ENCODE measurements at regions not wholly inside any gene's neighbourhood (a gene's known extent, or its start where the extent isn't known, plus 50 kb on each side); places are given as distances from the start of the nearest gene placed in this dataset.

DNA sequence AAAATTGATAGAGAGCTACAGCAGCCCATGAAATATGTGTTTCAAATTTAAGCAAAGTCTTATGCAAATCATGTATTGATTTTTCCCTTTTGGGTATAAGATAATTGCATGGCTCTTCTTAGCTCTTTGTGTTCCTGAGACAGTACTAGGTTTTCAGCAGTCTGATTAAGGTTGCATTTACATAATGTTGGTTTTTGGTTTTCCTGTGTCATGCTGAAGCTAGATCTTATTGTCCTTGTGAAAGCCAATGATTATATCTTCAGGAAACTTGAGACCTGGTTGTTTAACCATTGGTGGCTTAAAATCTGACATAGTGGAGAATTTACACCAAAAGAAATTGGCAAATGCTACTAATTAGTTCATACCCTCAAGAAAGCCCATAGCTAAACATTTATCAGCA is 392.6 kb downstream of the ZPLD1 start:
- peaks cover 21 to 33% of the 10 kb centered on the region in 2 donors for H3K4me1 Mint-ChIP-seq
- DNase-seq, result no peak

DNA sequence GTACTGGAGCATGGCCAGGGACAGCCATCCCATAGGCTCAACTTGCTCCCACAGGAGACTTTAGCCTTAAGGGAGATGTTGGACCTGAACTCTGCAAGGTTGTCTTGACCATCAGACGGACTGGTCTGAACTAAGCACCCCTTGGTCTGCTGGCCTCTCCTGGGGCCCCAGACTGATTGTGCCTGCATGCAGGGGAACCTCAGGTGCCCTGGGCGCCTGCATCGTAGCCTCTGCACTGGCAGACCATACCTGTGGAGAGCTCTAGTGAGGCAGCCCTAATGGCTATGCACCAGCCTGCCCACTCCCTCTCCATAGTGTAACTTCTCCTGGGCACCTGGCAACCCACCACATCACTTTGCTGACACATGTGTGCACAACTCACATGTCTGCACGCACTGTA is 395.6 kb downstream of the ZPLD1 start:
- DNase-seq (no peak), ATAC-seq (no peak)
- no peaks in the 10 kb centered on the region for H3K27me3 ChIP-seq (ENCODE audit: control insufficient read depth, insufficient read depth, low read length)
- H3K4me3 Mint-ChIP-seq, result no peak overlapping the region
- no peaks in the 10 kb centered on the region for H3K27me3 Mint-ChIP-seq (ENCODE audit: low read depth in 2 of 2)
- no peaks in the 10 kb centered on the region for H3K36me3 ChIP-seq (ENCODE audit: control insufficient read depth, insufficient read depth, low read length)
- H3K9me3 ChIP-seq (ENCODE audit: control insufficient read depth, insufficient read depth, low read length), result no peaks in the 10 kb centered on the region
- H3K36me3 Mint-ChIP-seq, result no peaks in the 10 kb centered on the region
- intact Hi-C loops (cut with micrococcal nuclease), result no loop called here
- no peak overlapping the region for H3K27ac Mint-ChIP-seq
- no peak overlapping the region for H3K27ac ChIP-seq (ENCODE audit: low read length)
- H3K9me3 Mint-ChIP-seq, result peaks cover 0 to 5% of the 10 kb centered on the region in 2 donors
- peaks cover 21 to 36% of the 10 kb centered on the region in 2 donors for H3K4me1 Mint-ChIP-seq
- TF ChIP-seq, protein P1, sequence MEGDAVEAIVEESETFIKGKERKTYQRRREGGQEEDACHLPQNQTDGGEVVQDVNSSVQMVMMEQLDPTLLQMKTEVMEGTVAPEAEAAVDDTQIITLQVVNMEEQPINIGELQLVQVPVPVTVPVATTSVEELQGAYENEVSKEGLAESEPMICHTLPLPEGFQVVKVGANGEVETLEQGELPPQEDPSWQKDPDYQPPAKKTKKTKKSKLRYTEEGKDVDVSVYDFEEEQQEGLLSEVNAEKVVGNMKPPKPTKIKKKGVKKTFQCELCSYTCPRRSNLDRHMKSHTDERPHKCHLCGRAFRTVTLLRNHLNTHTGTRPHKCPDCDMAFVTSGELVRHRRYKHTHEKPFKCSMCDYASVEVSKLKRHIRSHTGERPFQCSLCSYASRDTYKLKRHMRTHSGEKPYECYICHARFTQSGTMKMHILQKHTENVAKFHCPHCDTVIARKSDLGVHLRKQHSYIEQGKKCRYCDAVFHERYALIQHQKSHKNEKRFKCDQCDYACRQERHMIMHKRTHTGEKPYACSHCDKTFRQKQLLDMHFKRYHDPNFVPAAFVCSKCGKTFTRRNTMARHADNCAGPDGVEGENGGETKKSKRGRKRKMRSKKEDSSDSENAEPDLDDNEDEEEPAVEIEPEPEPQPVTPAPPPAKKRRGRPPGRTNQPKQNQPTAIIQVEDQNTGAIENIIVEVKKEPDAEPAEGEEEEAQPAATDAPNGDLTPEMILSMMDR (IDR thresholded peaks at IDR 0.05), result no peak
- 90% methylated on average over 4 of the region's 4 CpGs for WGBS (ENCODE audit: insufficient coverage)
- H3K4me1 ChIP-seq (ENCODE audit: control insufficient read depth, insufficient read depth, low read length), result no peaks in the 10 kb centered on the region
- H3K4me3 ChIP-seq (ENCODE audit: low read length), result no peak overlapping the region

More for the DNA sequence above, 392.6 kb downstream of the ZPLD1 start:
- H3K4me3 Mint-ChIP-seq, result peak overlapping the region; percentile 47
- peak; percentile 37 to 78 (median 62) for ATAC-seq
- no peaks in the 10 kb centered on the region for H3K9me3 ChIP-seq (ENCODE audit: control insufficient read depth, insufficient read depth, low read length)
- intact Hi-C loops (cut with micrococcal nuclease), result no loop called here
- no peaks in the 10 kb centered on the region for H3K36me3 ChIP-seq (ENCODE audit: control insufficient read depth, insufficient read depth, low read length)
- no peak overlapping the region for H3K4me3 ChIP-seq (ENCODE audit: low read length)
- no peaks in the 10 kb centered on the region for H3K4me1 ChIP-seq (ENCODE audit: control insufficient read depth, insufficient read depth, low read length)
- H3K36me3 Mint-ChIP-seq, result no peaks in the 10 kb centered on the region
- H3K27me3 ChIP-seq (ENCODE audit: control insufficient read depth, insufficient read depth, low read length), result no peaks in the 10 kb centered on the region
- TF ChIP-seq, protein P1 (IDR thresholded peaks at IDR 0.05), result no peak
- no peaks in the 10 kb centered on the region for H3K27me3 Mint-ChIP-seq (ENCODE audit: low read depth in 2 of 2)
- no peak overlapping the region for H3K27ac Mint-ChIP-seq
- no peak overlapping the region for H3K27ac ChIP-seq (ENCODE audit: low read length)
- peaks cover 0 to 7% of the 10 kb centered on the region in 2 donors for H3K9me3 Mint-ChIP-seq

DNA sequence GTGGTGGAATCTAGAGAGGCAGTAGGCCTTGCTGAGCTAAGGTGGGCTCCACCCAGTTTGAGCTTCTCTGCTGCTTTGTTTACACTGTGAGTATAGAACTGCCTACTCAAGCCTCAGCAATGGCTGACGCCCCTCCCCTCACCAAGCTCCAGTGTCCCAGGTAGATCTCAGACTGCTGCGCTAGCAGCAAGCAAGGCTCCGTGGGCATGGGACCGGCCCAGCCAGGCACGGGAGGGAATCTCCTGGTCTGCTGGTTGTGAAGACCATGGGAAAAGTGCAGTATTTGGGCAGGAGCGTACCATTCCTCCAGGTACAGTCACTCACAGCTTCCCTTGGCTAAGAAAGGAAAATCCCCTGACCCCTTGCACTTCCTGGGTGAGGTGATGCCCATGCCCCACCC is 407.1 kb downstream of the ZPLD1 start:
- DNase-seq (no peak), ATAC-seq (no peak)
- no peaks in the 10 kb centered on the region for H3K27me3 Mint-ChIP-seq (ENCODE audit: low read depth in 2 of 2)
- H3K27ac ChIP-seq (ENCODE audit: low read length), result no peak overlapping the region
- H3K9me3 ChIP-seq (ENCODE audit: control insufficient read depth, insufficient read depth, low read length), result peaks cover 1% of the 10 kb centered on the region
- WGBS (ENCODE audit: insufficient coverage), result 90% methylated on average over 5 of the region's 6 CpGs
- H3K4me3 Mint-ChIP-seq, result no peak overlapping the region
- peaks cover 5% of the 10 kb centered on the region for H3K36me3 Mint-ChIP-seq
- H3K4me1 Mint-ChIP-seq, result no peaks in the 10 kb centered on the region
- no peaks in the 10 kb centered on the region for H3K27me3 ChIP-seq (ENCODE audit: control insufficient read depth, insufficient read depth, low read length)
- intact Hi-C loops (cut with micrococcal nuclease), result no loop called here
- H3K4me1 ChIP-seq (ENCODE audit: control insufficient read depth, insufficient read depth, low read length), result no peaks in the 10 kb centered on the region
- no peaks in the 10 kb centered on the region for H3K36me3 ChIP-seq (ENCODE audit: control insufficient read depth, insufficient read depth, low read length)
- peaks cover 7 to 15% of the 10 kb centered on the region in 2 donors for H3K9me3 Mint-ChIP-seq
- TF ChIP-seq, protein P1 (IDR thresholded peaks at IDR 0.05), result no peak
- H3K4me3 ChIP-seq (ENCODE audit: low read length), result no peak overlapping the region
- H3K27ac Mint-ChIP-seq, result no peak overlapping the region

DNA sequence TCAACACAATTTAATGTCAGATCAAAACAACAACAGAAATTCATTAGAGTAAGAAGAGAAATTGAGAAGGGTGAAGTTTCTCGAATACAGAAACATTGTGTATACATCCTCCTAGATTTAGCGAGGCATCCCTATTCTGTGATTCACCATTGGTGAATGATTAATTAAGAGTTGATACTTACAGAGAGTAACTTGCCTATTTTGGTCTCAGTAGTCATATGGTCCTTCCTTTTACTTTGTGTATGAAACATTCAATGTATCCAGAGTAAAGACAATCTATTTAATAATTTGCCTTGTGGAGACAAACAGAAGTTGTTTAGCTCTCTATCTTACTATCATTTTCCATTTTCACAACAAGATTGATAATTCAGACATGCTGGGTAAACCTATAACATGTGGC is 432.0 kb downstream of the ZPLD1 start:
- ATAC-seq, result no peak
- Histone ChIP-seq H3K27me3 (ENCODE audit: control insufficient read depth, insufficient read depth, low read length) (no peaks in the 10 kb centered on the region), H3K36me3 (ENCODE audit: control insufficient read depth, insufficient read depth, low read length) (no peaks in the 10 kb centered on the region), H3K4me1 (ENCODE audit: control insufficient read depth, insufficient read depth, low read length) (no peaks in the 10 kb centered on the region), H3K27ac (ENCODE audit: low read length) (no peak overlapping the region), H3K9me3 (ENCODE audit: control insufficient read depth, insufficient read depth, low read length) (no peaks in the 10 kb centered on the region), H3K4me3 (ENCODE audit: low read length) (no peak overlapping the region)
- Mint-ChIP-seq H3K27me3 (ENCODE audit: low read depth in 2 of 2) (no peaks in the 10 kb centered on the region), H3K9me3 (no peaks in the 10 kb centered on the region), H3K27ac (no peak overlapping the region), H3K36me3 (no peaks in the 10 kb centered on the region), H3K4me1 (no peaks in the 10 kb centered on the region), H3K4me3 (no peak overlapping the region)
- intact Hi-C loops (cut with micrococcal nuclease), result no loop called here
- 80% methylated on average over 1 of the region's 2 CpGs for WGBS (ENCODE audit: insufficient coverage)
- TF ChIP-seq, protein P1 (IDR thresholded peaks at IDR 0.05), result no peak
- DNase-seq, result no peak
